NCI-H1930 (cell line): ENCODE measurements at regions not wholly inside any gene's neighbourhood (a gene's known extent, or its start where the extent isn't known, plus 50 kb on each side); places are given as distances from the start of the nearest gene placed in this dataset.
"Not testable (repeated sequence)": the region's sequence is repeated elsewhere in the genome, so short reads cannot be mapped to it uniquely, and the experiment has no call there.

Experiments
- DNase-seq, 2 experiments: peaks; one replicate each; lab custom pipeline; 2025; lab: John Stamatoyannopoulos, UW

DNA sequence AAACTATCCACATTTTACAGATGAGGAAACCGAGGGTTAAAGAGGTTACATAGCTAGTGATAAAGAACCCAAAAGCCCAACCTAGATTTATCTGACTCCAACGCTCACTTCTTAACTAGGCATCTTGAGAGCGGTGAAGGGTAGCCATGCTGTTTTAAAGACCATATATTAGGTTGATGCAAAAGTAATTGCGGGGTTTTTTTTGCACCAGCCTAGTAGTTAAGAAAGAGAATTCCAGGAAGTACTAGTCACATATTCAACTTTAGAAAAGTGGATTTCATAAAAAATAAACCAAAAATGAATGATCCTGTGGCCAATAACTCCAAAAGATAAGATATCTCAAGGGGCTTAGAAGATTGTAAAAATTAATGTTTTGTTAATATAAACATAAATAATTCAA, 162.1 kb downstream of the GLUL start:
- no peak for DNase-seq

DNA sequence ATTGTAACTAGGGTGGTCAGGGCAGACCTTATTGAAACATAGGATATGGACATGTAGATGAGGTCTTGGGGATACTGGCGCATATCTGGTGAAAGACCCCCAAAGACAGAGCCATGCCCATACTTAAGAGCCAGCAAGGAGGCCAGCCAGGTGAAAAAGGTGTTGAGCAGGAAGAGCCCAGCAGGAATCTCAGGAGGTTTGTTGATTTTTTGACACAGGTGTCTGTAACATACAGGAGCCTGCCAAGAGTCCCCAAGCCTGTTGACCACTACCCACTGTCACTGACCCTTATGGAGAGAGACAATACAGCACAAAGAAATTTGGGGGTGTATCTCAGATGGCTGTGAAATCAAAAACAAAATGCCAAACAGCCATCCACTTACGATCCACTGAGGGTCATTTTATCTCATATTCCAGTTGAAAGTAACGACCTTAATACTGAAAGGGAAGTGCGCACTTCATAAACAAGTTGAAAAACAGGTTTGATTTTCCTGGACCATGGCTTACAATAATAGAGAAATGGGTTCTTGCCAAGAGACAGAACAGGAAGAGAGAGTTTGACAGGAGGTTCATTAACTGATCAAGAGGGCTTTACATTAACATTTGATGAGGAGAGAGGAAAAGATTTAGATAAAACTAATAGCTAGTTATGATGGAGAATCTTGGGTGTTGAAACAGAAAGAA, 163.6 kb downstream of the GLUL start:
- no peak for DNase-seq

DNA sequence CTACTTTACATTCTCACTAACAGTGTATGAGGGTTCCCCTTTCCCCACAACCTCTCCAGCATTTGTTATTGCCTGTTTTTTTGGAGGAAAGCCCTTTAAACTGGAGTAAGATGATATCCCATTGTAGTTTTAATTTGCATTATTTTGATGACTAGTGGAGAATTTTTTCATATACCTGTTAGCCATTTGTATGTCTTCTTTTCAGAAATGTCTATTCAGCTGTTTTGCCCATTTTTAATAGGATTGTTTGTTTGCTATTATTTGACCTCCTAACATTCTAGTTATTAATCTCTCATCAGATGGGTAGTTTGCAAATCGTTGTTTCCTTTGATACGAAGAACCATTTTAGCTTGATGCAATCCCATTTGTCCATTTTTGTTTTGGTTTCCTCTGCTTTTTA, 165.0 kb downstream of the GLUL start:
- DNase-seq = no peak

DNA sequence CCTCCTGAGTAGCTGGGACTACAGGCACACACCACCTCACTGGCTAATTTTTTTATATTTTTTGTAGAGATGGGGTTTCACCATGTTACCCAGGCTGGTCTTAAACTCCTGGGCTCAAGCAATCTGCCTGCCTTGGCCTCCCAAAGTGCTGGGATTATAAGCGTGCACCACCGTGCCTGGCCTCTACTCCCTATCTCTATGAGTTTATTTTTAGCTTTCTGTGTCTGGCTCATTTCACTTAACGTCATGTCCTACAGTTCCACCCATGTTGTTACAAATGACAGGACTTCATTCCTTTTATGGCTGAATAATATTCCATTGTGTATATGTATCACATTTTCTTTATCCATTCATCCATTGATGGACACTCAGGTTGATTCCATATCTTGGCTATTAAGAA, 164.2 kb upstream of the ZNF648 start:
- not testable (repeated sequence) for DNase-seq

DNA sequence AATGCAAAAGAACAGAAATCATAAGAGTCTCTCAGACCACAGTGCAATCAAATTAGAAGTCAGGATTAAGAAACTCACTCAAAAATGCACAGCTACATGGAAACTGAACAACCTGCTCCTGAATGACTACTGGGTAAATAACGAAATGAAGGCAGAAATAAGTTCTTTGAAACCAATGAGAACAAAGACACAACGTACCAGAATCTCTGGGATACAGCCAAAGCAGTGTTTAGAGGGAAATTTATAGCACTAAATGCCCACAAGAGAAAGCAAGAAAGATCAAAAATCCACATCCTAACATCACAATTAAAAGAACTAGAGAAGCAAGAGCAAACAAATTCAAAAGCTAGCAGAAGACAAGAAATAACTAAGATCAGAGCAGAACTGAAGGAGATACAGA, 160.5 kb upstream of the ZNF648 start:
- not testable (repeated sequence) for DNase-seq

DNA sequence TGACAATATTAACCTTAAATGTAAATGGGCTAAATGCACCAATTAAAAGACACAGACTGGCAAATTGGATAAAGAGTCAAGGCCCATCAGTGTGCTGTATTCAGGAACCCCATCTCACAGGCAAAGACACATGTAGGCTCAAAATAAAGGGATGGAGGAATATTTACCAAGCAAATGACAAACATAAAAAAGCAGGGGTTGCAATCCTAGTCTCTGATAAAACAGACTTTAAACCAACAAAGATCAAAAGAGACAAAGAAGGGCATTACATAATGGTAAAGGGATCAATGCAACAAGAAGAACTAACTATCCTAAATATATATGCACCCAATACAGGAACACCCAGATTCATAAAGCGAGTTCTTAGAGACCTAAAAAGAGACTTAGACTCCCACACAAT, 159.9 kb upstream of the ZNF648 start:
- DNase-seq = not testable (repeated sequence)

DNA sequence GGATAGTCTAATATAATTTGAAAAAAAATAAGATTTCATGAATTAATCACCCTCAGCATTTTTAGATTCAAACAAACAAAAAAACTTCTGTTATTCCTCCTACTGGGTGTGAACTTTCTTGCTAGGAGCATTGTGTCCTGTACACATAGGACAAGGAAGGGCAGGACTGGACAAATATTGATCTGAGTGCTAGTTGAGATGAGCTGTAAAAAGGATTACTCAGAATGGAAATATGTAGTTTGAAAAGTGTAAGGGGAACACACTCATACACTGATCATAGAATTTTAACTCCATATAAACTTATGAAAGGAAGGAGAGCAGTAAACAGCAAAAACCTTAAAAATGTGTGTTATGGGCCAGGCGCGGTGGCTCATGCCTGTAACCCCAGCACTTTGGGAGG, 156.5 kb upstream of the ZNF648 start:
- DNase-seq = no peak

DNA sequence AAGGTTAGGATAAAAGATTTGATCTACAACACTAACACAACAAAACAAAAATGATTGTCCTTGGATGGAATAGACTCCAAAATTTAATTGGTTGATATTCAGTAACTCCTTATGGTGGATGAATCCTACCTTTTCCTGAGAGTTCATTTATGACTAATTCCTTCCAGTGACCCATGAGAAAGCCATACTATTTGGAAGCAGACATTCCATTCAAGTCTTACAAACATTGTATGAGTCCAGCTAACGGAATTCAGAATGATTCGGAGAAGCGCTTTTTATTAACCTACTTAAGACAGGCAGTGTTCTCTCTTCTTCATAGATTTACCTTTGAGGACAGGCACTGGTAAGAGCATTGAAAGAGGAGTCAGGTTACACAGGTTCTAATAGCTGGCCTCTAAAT, 155.6 kb upstream of the ZNF648 start:
- DNase-seq = no peak

DNA sequence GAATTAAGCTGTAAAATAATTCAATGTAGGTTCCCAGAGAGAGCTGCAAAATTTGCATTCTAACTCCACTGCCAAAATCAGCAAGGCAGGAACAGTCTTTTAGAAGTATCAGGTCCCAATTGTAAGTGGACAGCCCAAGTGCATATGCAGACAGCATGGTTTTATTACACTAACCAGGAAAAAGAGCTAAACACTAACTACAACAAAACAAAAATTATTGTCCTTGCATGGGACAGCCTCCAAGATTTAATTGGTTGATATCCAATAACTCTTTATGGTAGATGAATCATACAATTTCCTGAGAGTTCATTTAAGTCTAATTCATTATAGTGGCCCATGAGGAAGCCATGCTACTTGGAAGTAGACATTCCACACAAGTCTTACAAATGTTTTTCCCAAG, 154.3 kb upstream of the ZNF648 start:
- no peak for DNase-seq

DNA sequence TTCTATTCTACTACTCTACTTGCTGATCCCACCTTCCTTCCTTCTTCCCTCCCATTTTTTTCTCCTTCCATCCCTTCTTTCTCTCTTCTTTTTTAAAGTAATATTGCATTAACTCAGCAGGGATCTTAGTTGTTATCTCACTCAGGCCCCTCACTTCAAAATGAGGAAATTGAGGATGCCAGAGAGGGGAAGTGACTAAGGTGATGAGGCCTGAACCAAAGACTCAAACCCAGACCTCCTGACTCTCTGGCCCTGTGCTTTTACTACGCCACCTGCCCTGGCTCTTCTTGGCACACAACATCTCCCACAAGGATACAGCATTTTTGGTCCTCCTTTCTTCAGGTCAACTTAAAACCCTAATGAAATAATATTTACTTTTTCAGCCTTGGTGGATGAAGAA, 151.7 kb upstream of the ZNF648 start:
- no peak for DNase-seq

DNA sequence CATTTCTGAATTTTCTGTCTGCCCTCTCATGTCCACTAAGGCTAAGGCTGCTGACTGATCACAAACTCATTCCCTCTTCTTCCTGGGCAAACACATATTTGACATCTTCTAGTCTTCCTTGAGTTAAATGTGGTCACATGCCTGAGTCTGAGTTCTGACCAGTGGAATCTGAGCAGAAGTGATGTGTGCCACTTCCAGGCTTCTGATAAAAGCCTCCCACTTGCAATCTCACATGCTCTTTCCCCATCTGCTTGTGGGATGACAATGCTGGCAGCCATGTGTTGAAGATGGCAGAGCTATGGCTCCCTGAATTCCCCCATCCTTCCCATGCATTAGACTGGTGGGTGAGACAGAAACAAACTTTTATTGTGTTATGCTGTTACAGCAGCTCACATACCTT, 149.9 kb upstream of the ZNF648 start:
- DNase-seq = no peak

DNA sequence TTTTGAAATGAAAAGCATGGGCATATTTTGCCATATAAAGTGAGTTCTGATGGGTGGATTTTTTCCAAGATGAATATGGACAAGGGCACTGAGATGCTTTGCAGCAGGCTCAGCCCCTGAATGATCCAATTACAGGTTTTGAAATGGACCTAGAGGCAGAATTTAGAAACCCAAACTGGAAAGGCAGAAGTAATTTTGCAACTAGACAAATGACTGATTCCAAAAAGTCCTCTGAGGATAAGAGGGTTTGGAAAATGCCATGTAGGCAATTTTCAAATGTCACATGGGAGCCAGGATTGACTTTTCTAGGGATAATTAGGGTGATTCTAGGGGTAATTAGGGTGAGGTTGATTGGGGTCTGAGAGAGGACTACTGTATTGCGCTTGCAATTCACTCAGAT, 148.9 kb upstream of the ZNF648 start:
- DNase-seq = no peak

DNA sequence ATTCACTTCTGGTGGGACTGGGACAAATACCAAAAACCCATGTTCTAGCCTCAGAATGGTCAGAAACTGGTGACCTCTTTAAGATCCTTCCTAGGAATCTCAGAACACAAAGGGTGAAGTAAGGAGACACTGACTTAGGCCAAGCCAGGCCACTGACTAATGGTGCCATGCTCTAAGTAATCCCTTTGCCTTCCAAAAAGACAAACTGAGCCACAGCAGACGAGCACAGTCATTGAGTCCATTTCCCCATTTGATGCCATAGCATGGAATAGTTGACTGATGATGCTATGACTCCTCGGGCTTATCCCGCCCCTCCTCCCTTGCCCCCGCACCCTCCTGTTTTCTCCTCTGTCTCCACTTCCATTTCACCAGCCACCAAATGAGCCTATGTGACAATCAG, 145.8 kb upstream of the ZNF648 start:
- no peak for DNase-seq

DNA sequence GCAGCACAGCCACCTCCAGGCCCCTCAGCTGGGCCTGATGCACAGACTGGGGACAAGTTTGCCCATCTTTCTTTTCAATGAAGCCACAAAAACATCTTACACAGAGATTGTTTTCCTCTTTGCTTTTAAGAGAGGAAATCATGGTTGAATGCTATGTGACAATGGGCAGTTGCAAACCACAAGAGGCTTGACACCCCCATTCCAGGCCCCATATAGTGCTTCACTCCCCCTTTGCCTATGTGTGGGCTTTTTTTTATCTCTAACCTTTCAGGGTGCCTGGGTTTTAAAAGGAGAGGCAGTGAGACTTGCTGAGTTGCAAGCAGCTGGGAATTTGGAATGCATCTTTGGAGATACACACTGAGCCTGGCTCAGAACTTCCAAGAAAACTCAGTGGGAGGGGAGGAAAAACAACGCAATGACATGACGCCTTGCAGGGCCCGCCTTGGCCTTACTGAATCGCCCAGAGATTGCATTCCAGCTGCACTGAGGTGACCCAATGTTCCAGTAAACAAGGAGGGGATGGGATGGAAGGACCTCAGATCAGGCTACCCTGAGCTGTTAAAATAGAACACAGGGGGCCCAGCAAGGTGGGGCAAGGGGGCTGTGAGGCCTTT, 145.2 kb upstream of the ZNF648 start:
- DNase-seq = no peak

DNA sequence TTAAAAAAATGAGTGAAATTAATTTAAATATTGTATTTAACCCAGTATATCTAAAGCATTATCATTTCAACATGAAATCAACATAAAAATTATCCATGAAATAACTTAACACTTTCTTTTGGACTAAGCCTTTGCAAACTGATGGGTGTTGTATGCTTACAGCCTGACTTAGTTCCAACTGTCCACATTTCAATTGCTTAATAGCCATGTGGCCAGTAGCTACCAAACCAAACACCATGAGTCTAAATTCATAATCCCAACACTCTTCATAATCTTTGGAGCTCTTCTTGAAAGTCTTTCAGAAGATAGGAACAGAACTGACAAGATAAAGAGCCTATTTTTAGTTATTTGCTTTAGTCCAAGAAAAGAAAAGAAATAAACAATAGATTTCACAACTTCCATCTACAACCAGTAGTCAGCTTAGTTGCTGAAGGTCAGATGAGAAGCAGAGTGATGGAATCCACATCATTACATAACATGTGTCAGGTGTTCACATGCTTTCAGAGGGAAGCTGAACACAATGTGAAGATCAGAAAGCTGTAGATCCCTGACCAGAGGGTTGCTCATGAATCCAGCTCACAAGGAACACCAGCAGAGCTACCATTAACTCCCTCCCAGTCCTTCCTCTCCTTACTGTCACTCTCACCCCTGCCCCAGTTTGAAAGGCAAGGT, 144.0 kb upstream of the ZNF648 start:
- DNase-seq = no peak

DNA sequence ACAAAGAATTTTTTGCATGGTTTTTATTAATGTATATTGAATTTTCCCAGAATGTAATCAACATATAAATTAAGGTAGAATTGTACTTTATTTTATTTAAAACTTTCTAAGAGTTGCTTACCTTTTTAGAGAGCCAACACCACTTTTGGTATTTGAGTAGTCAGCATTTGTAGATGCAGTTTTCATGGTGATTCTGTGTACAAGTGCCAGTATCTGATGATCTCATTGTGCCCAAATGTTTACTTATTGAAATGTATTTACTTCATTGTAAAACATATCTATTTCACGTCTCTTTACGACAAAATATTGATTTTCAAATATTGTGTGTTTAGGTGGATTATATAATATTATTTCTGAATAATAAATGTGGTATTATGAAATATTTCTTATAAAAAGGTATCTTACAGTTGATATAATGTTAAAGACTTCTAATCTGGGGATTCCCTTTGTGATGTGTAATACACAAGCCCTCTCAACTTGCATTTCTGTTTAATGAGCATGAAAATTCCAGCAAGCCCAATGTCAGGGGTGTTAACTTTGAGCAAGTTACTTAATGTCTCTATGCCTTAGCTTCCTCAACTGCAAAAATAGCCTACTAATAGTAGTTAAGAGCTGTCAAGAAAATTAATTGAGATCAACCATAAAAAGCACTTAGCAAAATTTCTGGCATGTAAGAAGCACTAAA, 141.8 kb upstream of the ZNF648 start:
- no peak for DNase-seq

DNA sequence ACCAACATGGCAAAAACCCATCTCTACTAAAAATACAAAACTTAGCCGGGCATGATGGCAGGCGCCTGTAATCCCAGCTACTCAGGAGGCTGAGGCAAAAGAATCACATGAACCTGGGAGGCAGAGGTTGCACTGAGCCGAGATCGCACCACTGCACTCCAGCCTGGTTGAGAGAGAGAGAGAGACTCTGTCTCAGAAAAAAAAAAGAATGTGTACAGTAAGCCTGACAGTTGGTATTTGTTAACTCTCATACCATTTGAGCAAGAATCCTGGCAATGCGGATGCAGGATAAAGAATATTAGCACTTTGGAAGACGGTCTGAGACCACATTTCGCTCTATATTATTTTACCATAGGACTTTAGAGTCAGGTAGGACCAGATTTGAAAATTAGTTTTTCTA, 140.0 kb upstream of the ZNF648 start:
- not testable (repeated sequence) for DNase-seq

DNA sequence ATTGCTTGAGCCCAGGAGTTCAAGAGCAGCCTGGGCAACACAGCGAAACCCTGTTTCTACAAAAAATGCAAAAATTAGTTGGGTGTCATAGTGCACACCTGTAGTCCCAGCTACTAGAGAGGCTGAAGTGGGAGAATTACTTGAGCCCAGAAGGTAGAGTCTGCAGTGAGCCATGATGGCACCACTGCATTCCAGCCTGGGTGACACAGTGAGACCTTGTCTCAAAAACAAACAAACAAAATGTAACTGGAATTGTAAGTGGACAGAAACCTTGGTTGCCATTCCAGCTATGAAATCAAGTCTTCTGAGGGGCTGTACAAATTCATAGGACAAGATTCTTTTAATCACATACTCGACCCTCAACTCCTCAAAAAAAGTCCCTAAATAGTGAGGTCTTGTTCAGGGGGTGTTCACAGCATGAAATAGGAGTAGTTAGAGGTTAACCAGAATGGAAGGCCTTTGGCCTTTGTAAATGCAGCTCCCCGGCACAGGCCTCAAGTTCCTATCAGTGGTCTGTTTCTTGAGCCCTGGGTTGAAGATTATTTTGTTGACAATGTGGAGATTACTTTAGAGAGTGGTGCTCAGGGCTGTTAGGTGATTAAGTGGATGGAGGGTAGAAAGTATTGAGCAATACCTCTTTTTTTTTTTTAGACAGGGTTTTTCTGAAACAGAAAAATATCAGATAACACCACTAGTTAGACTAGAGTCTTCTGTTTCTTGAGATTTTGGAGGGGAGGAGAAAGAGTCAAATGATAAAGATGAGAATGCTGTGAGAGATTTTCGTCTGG, 138.7 kb upstream of the ZNF648 start:
- DNase-seq = no peak

DNA sequence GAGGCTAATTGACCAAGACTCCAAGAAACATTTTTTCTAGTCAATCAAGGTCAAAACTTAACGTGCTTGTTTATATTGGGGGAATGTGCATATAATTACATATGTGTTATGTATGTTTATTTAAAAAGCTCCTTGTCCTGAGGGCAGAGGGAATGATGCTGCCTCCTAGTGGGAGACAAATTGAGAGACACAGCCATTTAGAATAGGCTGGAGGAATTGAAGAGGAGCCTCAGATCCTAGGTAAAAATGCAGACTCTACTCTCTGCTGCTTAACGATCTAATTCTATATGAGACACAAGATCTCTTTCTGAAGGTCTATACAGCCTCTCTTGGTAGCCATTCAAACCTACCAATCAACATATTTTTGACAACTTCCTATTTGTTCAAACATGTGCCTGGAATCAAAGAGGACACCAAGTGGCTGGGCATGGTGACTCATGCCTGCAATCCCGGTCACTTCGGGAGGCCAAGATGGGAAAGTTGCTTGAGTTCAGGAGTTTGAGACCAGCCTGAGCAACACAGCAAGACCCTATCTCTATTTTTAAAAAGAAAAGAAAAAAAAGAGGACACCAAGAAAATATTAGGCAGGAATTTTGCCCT, 136.6 kb upstream of the ZNF648 start:
- DNase-seq = no peak

DNA sequence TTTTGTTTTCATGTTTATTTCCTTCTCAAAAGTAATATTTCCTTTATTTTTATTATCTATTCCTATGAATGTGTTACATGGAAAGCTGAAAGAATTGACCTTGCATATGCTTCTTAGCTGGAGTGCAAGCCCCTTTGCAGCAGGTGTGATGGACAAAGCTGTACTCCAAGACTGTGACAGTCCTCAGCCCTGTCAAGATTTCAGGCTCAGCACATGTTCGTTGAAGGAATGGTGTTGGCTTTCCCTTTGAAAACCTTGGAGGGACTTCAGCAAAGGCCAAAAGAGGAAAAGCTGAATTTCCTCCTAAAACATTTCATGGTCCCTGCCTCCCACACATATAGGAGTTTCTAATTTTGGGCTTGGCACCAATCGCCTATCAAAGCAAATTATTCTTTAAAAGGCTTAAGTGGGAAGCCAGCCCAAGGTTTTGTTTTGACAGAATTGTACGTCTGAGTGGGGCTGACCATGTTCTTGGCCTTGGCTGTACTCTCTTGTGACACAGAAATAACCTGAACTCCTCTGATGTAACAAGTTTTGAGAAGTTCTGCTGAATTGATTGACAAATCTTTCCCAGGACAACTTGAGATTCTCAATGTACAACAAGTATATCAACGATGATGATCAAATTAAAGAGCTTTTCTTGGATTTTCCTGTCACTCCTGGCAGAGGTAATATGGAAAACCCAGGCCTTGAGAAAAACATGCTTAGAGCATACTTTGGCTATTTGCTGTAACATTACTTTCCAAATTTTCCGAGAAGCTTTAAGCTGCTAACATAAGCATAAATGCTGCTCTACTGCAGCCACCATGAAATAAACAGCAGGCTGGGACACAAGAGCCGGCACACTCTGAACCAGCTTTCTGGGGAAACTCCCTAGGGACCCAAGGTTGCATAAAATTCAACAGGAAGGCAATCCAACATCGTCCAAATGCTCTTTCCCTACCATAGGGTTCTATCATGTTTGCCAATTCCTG, 135.7 kb upstream of the ZNF648 start:
- DNase-seq = no peak

DNA sequence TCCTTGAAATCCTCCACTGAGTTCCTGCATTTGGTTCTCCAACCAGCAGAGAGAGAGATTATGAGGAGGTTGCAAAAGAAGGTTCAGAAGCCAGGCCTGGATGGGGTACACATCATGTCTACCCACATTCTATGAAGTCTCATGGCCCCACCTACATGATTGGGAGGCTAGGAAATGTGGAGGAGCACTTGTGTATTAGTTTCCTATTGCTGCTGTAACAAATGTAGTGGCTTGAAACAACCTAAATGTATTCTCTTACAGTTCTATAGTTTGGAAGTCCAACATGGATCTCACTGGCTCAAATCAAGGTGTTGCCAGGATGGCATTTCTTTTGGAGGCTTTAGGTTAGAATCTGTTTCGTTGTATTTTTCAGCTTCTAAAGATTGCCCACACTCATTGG, 134.2 kb upstream of the ZNF648 start:
- no peak for DNase-seq
